Effector memory CD4-positive, alpha-beta T cell (primary cell): ENCODE measurements at regions not wholly inside any gene's neighbourhood (a gene's known extent, or its start where the extent isn't known, plus 50 kb on each side); places are given as distances from the start of the nearest gene placed in this dataset.

Source experiments
- DNase-seq, 3 donors: peaks; one replicate each; pipeline ENCODE4 v3.0.0-alpha.2; 2020
- H3K27ac ChIP-seq: 2 replicates; pipeline ENCODE4 v1.7.0; 2013; ENCODE audit warnings: mild to moderate bottlenecking, low read length, moderate library complexity; ENCODE audit not compliant: insufficient read depth, poor library complexity, severe bottlenecking
- H3K27me3 ChIP-seq: replicated peaks from 2 replicates; pipeline ENCODE4 v1.7.0; 2013; ENCODE audit warnings: mild to moderate bottlenecking, low read length; ENCODE audit not compliant: insufficient read depth, control insufficient read depth, poor library complexity, severe bottlenecking
- H3K36me3 ChIP-seq: 2 replicates; pipeline ENCODE4 v1.7.0; 2013; ENCODE audit warnings: mild to moderate bottlenecking, low read length, moderate library complexity; ENCODE audit not compliant: control insufficient read depth, insufficient read depth
- H3K4me1 ChIP-seq: 2 replicates; pipeline ENCODE4 v1.7.0; 2013; ENCODE audit warnings: low read length, mild to moderate bottlenecking; ENCODE audit not compliant: control insufficient read depth, insufficient read depth, poor library complexity, severe bottlenecking
- H3K4me3 ChIP-seq: 2 replicates; pipeline ENCODE4 v1.7.0; 2013; ENCODE audit warnings: low read length, low read depth, mild to moderate bottlenecking; ENCODE audit not compliant: insufficient read depth, poor library complexity, severe bottlenecking
- H3K9me3 ChIP-seq: 2 replicates; pipeline ENCODE4 v1.7.0; 2013; ENCODE audit warnings: mild to moderate bottlenecking, low read length, moderate library complexity; ENCODE audit not compliant: control insufficient read depth

- Histone ChIP-seq H3K36me3 (no peaks in the 10 kb centered on the region), H3K27ac (no peak overlapping the region), H3K4me3 (no peak overlapping the region), H3K4me1 (no peaks in the 10 kb centered on the region), H3K27me3 (no peaks in the 10 kb centered on the region), H3K9me3 (no peaks in the 10 kb centered on the region)
- DNase-seq, result no peak
These were observed 93.0 kb downstream of the LBH start for GRCh38 chr2:30324245-30324908.

- H3K27me3 ChIP-seq, result no peaks in the 10 kb centered on the region
These were observed 94.4 kb downstream of the LBH start for GRCh38 chr2:30325600-30326328.

GRCh38 chr2:30326497-30326896, 95.2 kb downstream of the LBH start:
- DNase-seq, result no peak
- Histone ChIP-seq H3K4me1 (no peaks in the 10 kb centered on the region), H3K27ac (no peak overlapping the region), H3K9me3 (no peaks in the 10 kb centered on the region), H3K36me3 (no peaks in the 10 kb centered on the region), H3K4me3 (no peak overlapping the region), H3K27me3 (no peaks in the 10 kb centered on the region)

More at GRCh38 chr2:30325600-30326328, 94.4 kb downstream of the LBH start:
- Histone ChIP-seq H3K36me3 (no peaks in the 10 kb centered on the region), H3K27ac (no peak overlapping the region), H3K9me3 (no peaks in the 10 kb centered on the region), H3K4me1 (no peaks in the 10 kb centered on the region), H3K4me3 (no peak overlapping the region)
- DNase-seq, result no peak

GRCh38 chr2:30331038-30331437, 99.7 kb downstream of the LBH start:
- H3K36me3 ChIP-seq, result no peaks in the 10 kb centered on the region
- no peaks in the 10 kb centered on the region for H3K9me3 ChIP-seq
- no peak overlapping the region for H3K4me3 ChIP-seq
- H3K27me3 ChIP-seq, result no peaks in the 10 kb centered on the region
- H3K27ac ChIP-seq, result no peak overlapping the region
- H3K4me1 ChIP-seq, result peaks cover 36% of the 10 kb centered on the region
- no peak for DNase-seq

- no peaks in the 10 kb centered on the region for H3K27me3 ChIP-seq
- H3K27ac ChIP-seq, result no peak overlapping the region
- H3K9me3 ChIP-seq, result no peaks in the 10 kb centered on the region
- H3K36me3 ChIP-seq, result no peaks in the 10 kb centered on the region
- no peak for DNase-seq
- H3K4me3 ChIP-seq, result no peak overlapping the region
- peaks cover 44% of the 10 kb centered on the region for H3K4me1 ChIP-seq
These were observed 100.5 kb downstream of the LBH start for GRCh38 chr2:30331869-30332268.

- Histone ChIP-seq H3K9me3 (no peaks in the 10 kb centered on the region), H3K36me3 (no peaks in the 10 kb centered on the region), H3K27me3 (no peaks in the 10 kb centered on the region), H3K4me1 (peaks cover 55% of the 10 kb centered on the region), H3K27ac (peak overlapping the region; percentile 35), H3K4me3 (no peak overlapping the region)
- no peak for DNase-seq
These were observed 101.6 kb downstream of the LBH start for GRCh38 chr2:30332791-30333453.

- no peak for DNase-seq
- Histone ChIP-seq H3K36me3 (no peaks in the 10 kb centered on the region), H3K4me3 (no peak overlapping the region), H3K27me3 (no peaks in the 10 kb centered on the region), H3K9me3 (no peaks in the 10 kb centered on the region), H3K27ac (peak overlapping the region; percentile 72), H3K4me1 (peaks cover 59% of the 10 kb centered on the region)
These were observed 103.5 kb downstream of the LBH start for GRCh38 chr2:30334762-30335363.

- Histone ChIP-seq H3K27me3 (no peaks in the 10 kb centered on the region), H3K4me1 (peaks cover 59% of the 10 kb centered on the region), H3K9me3 (no peaks in the 10 kb centered on the region), H3K27ac (peak overlapping the region; percentile 72), H3K4me3 (peak overlapping the region; percentile 11), H3K36me3 (no peaks in the 10 kb centered on the region)
- DNase-seq, result no peak
These were observed 104.8 kb downstream of the LBH start for GRCh38 chr2:30336084-30336483.

GRCh38 chr2:30336978-30337841, 105.9 kb downstream of the LBH start:
- peak in 2 of 3 donors; percentile 10 to 18 for DNase-seq
- H3K4me3 ChIP-seq, result peak overlapping the region; percentile 42
- no peaks in the 10 kb centered on the region for H3K27me3 ChIP-seq
- H3K27ac ChIP-seq, result peak overlapping the region; percentile 72
- no peaks in the 10 kb centered on the region for H3K9me3 ChIP-seq
- no peaks in the 10 kb centered on the region for H3K36me3 ChIP-seq
- H3K4me1 ChIP-seq, result peaks cover 59% of the 10 kb centered on the region
